ENCODE measurements at regions not wholly inside any gene's neighbourhood (a gene's known extent, or its start where the extent isn't known, plus 50 kb on each side); places are given as distances from the start of the nearest gene placed in this dataset.

DNA sequence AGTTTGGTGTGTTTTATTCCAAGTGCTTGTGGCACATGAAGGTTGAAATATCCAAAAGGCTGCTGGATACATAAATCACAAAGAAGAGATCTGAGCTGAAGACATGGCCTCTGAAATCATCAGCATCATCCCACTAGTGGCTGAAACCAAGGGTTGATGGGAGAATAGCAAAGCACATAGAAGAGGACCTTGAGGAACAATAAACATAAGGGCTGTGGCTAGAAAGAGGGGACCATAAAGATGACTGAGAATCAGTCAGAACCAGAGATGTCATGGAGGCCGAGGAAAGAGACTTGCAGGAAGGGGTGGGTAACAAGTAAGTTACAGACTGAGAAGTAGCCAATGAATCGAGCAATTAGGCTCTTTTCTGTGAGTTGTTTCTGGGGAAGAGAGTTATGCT is 116.8 kb downstream of the CDC42EP3 start:
- DNase-seq = no peak
- Mint-ChIP-seq H3K36me3 (ENCODE audit: low read depth) (no peaks in the 10 kb centered on the region), H3K4me3 (no peak overlapping the region), H3K27me3 (no peaks in the 10 kb centered on the region), H3K9me3 (peaks cover 2% of the 10 kb centered on the region), H3K4me1 (peaks cover 18% of the 10 kb centered on the region), H3K27ac (no peak overlapping the region)
- POLR2A ChIA-PET = no interaction called here
- CTCF ChIA-PET = no interaction called here

- Mint-ChIP-seq H3K27ac (no peak overlapping the region), H3K27me3 (no peaks in the 10 kb centered on the region), H3K4me3 (no peak overlapping the region), H3K9me3 (peaks cover 2% of the 10 kb centered on the region), H3K36me3 (ENCODE audit: low read depth) (no peaks in the 10 kb centered on the region), H3K4me1 (peaks cover 12% of the 10 kb centered on the region)
- ChIA-PET CTCF (interaction anchor here (1.1 kb wide), 1 partner anchor 10 kb away, joined by 4 read pairs; no protein-coding TSS in a partner anchor), POLR2A (no interaction called here)
- DNase-seq = no peak
Observed at GRCh38 chr2:37555457-37555856, 116.0 kb downstream of the CDC42EP3 start.

DNA sequence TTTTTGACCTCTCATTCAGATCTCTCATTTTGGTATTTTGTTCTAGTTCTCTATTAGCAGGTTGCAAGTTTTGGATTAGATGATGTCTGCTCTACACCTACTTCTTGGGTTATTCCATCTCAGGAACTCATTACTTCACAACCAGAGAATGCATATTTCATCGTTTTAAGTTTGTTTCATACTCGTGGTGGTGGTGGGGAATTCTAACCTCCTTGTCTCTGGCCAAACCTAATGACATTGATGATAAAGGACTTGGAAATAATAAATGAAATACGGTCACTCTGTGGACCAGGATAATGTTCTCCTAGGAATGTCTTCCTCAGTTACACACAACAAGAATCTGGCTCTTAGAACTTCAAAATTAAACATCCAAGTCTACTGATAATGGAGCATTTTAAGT is 115.2 kb downstream of the CDC42EP3 start:
- POLR2A ChIA-PET = no interaction called here
- CTCF ChIA-PET = interaction anchor here (1.1 kb wide), 1 partner anchor 10 kb away, joined by 4 read pairs; no protein-coding TSS in a partner anchor

GRCh38 chr2:37558623-37559022 is 112.8 kb downstream of the CDC42EP3 start:
- H3K27ac Mint-ChIP-seq = peak overlapping the region; percentile 33
- no peak overlapping the region for H3K4me3 Mint-ChIP-seq
- ChIA-PET CTCF (interaction anchor here (1.1 to 2.8 kb wide), 2 partner anchors 19 to 67 kb away, joined by 3 to 6 read pairs; no protein-coding TSS in a partner anchor), POLR2A (no interaction called here)
- H3K36me3 Mint-ChIP-seq (ENCODE audit: low read depth) = no peaks in the 10 kb centered on the region
- no peak for DNase-seq
- H3K9me3 Mint-ChIP-seq = peaks cover 6% of the 10 kb centered on the region
- no peaks in the 10 kb centered on the region for H3K27me3 Mint-ChIP-seq
- peaks cover 18% of the 10 kb centered on the region for H3K4me1 Mint-ChIP-seq

More for the DNA sequence above, 115.2 kb downstream of the CDC42EP3 start:
- Mint-ChIP-seq H3K27ac (no peak overlapping the region), H3K9me3 (peaks cover 2% of the 10 kb centered on the region), H3K36me3 (ENCODE audit: low read depth) (no peaks in the 10 kb centered on the region), H3K4me1 (peaks cover 11% of the 10 kb centered on the region), H3K27me3 (no peaks in the 10 kb centered on the region), H3K4me3 (no peak overlapping the region)
- DNase-seq = no peak

DNA sequence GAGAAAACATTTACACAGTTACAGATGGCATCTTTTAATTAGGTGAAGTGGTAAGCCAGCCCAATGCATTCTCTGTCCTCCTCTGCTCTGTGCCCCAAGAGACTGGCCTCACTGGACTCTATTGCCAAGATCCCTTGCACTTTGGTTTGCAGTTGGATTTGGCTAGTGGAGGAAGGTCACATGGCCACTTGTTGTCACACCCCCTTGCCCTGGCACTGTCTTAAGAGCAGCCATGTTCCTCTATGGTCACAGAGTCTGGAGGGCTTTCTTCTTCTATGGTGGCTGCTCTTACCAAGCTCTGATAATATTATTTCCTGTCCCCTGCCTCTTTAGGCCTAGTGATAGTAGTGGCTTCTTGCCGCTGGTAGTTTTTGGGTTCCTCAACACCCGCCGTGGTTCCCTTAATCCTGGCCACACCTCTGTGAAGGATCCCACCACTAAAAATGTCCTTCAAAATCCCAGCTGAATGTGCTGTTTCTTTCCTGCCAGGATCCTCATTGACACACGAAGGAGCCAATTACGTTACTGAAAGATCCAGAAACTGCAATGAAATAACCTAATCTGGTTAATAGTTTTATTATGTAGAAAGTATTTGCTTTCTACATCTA is 111.1 kb downstream of the CDC42EP3 start:
- POLR2A ChIA-PET = no interaction called here
- Mint-ChIP-seq H3K36me3 (ENCODE audit: low read depth) (no peaks in the 10 kb centered on the region), H3K9me3 (peaks cover 7% of the 10 kb centered on the region), H3K4me1 (peaks cover 18% of the 10 kb centered on the region), H3K4me3 (no peak overlapping the region), H3K27me3 (no peaks in the 10 kb centered on the region), H3K27ac (no peak overlapping the region)
- no peak for DNase-seq
- CTCF ChIA-PET = interaction anchor here (0.8 kb wide), 1 partner anchor 11 kb away, joined by 3 read pairs; no protein-coding TSS in a partner anchor

- no peaks in the 10 kb centered on the region for H3K27me3 Mint-ChIP-seq
- no peak overlapping the region for H3K4me3 Mint-ChIP-seq
- H3K9me3 Mint-ChIP-seq = peaks cover 9% of the 10 kb centered on the region
- H3K4me1 Mint-ChIP-seq = peaks cover 18% of the 10 kb centered on the region
- H3K36me3 Mint-ChIP-seq (ENCODE audit: low read depth) = no peaks in the 10 kb centered on the region
- POLR2A ChIA-PET = no interaction called here
- H3K27ac Mint-ChIP-seq = no peak overlapping the region
- DNase-seq = no peak
- CTCF ChIA-PET = interaction anchor here (0.9 to 3.5 kb wide), 2 partner anchors 9 to 15 kb away, joined by 3 to 19 read pairs; no protein-coding TSS in a partner anchor
Observed at GRCh38 chr2:37560863-37561614, 110.4 kb downstream of the CDC42EP3 start.

DNA sequence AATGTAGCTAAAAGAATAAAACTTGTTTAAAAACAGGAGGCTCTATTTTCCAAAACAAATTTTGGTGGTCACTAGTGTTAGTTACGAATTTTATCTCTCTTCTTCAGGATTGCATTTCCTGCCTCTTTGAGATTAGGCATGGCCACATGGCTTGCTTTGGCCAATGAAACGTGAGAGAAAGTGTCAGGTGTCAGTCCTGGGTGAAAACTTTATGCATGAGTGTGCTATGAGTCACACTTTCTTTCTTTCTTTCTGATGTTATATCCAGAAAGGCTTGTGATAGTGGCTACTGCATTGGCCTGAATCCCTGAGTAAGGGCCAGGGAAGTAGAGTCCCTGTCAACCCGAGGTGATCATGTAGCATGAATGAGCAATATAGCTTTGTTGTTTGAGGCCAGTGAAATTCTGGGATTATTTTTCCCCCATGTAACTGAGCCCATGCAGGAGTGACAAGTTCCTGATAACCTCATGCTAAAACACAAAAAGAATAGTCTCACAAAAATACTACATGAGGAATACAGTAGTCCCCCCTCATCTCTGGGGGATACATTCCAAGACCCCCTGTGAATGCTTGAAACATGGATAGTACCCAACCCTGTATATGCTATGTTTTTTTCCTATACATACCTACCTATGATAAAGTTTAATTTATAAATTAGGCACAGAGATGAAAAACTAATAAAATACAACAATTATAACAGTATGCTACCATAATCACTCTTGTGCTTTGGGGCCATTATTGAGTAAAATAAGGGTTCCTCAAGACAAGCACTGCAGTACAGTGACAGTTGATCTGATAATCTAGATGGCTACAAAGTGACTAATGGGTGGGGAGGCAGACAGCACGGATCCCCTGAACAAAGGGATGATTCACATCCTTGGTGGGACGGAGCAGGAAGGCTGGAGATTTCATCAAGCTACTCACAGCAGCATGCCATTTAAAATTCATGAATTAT is 109.5 kb downstream of the CDC42EP3 start:
- H3K27me3 Mint-ChIP-seq = no peaks in the 10 kb centered on the region
- peaks cover 20% of the 10 kb centered on the region for H3K4me1 Mint-ChIP-seq
- H3K36me3 Mint-ChIP-seq (ENCODE audit: low read depth) = no peaks in the 10 kb centered on the region
- ChIA-PET CTCF (interaction anchor here (0.9 to 3.5 kb wide), 2 partner anchors 10 to 14 kb away, joined by 3 to 19 read pairs; no protein-coding TSS in a partner anchor), POLR2A (no interaction called here)
- no peak for DNase-seq
- peaks cover 12% of the 10 kb centered on the region for H3K9me3 Mint-ChIP-seq
- H3K4me3 Mint-ChIP-seq = no peak overlapping the region
- no peak overlapping the region for H3K27ac Mint-ChIP-seq

DNA sequence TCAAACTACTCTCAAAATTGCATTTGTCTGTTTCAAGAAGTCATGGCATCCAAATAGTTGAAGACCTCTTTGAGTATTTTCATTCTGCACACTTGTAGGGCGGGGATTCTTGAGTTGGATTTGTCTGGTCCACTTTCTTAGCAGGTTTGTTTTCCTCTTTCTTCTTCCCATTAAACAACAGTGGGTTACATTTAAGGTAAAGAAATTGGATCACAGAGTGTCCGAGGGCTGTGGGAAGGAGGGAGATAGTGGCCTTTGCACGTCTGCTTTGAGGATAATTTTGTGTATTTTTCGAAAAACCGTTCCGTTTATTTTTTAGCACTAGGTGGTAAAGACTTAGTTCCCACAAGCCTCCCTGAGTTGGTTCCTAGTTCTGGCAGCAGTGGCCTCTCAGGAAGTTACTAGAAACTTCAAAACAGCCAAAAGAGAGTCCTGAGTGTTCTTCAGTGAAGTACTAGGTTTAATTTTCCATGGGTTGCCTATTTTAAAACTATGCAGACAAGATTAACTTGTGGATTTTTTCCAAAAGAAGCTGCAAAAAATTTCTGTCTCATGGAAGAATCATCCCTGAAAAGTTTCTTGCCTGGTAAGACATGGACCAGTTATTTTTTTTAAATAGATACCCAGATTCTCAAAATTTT is 107.9 kb downstream of the CDC42EP3 start:
- Mint-ChIP-seq H3K36me3 (ENCODE audit: low read depth) (peaks cover 1% of the 10 kb centered on the region), H3K4me3 (no peak overlapping the region), H3K27me3 (no peaks in the 10 kb centered on the region), H3K9me3 (peaks cover 9% of the 10 kb centered on the region), H3K27ac (no peak overlapping the region), H3K4me1 (peaks cover 24% of the 10 kb centered on the region)
- ChIA-PET CTCF (interaction anchor here (3.5 kb wide), 1 partner anchor 11 kb away, joined by 19 read pairs; no protein-coding TSS in a partner anchor), POLR2A (interaction anchor here (0.7 kb wide), 1 partner anchor 613 kb away, joined by 3 read pairs; no protein-coding TSS in a partner anchor)
- DNase-seq = no peak

DNA sequence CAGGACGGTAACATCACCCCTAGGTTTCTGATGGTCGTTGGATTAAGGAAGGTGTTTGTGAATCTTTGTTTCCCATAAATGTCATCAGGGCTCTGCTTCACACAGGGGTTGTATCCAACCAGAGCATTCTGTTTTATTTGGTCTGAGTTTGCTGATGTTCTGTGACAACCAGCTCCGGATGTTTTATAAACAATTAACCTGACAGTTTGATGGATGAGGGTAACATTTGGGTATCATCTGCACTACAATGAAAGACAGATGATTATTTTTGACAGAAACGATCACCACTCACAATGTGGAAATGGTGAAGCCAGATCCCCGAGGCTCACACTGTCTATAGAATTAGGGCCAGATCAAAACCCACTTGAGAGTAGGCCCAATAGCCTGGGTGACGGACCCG is 107.1 kb downstream of the CDC42EP3 start:
- Mint-ChIP-seq H3K4me1 (peaks cover 26% of the 10 kb centered on the region), H3K9me3 (peaks cover 11% of the 10 kb centered on the region), H3K27ac (no peak overlapping the region), H3K36me3 (ENCODE audit: low read depth) (peaks cover 1% of the 10 kb centered on the region), H3K27me3 (no peaks in the 10 kb centered on the region), H3K4me3 (no peak overlapping the region)
- CTCF ChIA-PET = interaction anchor here (0.6 to 3.5 kb wide), 2 partner anchors 12 to 133 kb away, joined by 5 to 19 read pairs; no protein-coding TSS in a partner anchor
- no peak for DNase-seq
- POLR2A ChIA-PET = no interaction called here

- DNase-seq = no peak
- H3K27ac Mint-ChIP-seq = no peak overlapping the region
- peaks cover 10% of the 10 kb centered on the region for H3K9me3 Mint-ChIP-seq
- no peak overlapping the region for H3K4me3 Mint-ChIP-seq
- H3K36me3 Mint-ChIP-seq (ENCODE audit: low read depth) = peaks cover 1% of the 10 kb centered on the region
- H3K4me1 Mint-ChIP-seq = peaks cover 28% of the 10 kb centered on the region
- CTCF ChIA-PET = interaction anchor here (1.3 to 1.6 kb wide), 2 partner anchors 23 to 28 kb away, joined by 5 to 6 read pairs; no protein-coding TSS in a partner anchor
- peaks cover 2% of the 10 kb centered on the region for H3K27me3 Mint-ChIP-seq
- POLR2A ChIA-PET = no interaction called here
Observed at GRCh38 chr2:37566517-37566981, 104.9 kb downstream of the CDC42EP3 start.

- peaks cover 1% of the 10 kb centered on the region for H3K36me3 Mint-ChIP-seq (ENCODE audit: low read depth)
- peaks cover 2% of the 10 kb centered on the region for H3K27me3 Mint-ChIP-seq
- peaks cover 16% of the 10 kb centered on the region for H3K4me1 Mint-ChIP-seq
- ChIA-PET CTCF (interaction anchor here (1.2 to 1.8 kb wide), 3 partner anchors 10 to 263 kb away, joined by 3 to 6 read pairs (median 4); no protein-coding TSS in a partner anchor), POLR2A (no interaction called here)
- no peak overlapping the region for H3K4me3 Mint-ChIP-seq
- peaks cover 8% of the 10 kb centered on the region for H3K9me3 Mint-ChIP-seq
- H3K27ac Mint-ChIP-seq = no peak overlapping the region
- DNase-seq = peak; percentile 31
Observed at GRCh38 chr2:37568565-37568964, 102.9 kb downstream of the CDC42EP3 start.
